Memory B cell (primary cell): ENCODE measurements at regions not wholly inside any gene's neighbourhood (a gene's known extent, or its start where the extent isn't known, plus 50 kb on each side); places are given as distances from the start of the nearest gene placed in this dataset.

Source experiments
- ATAC-seq: fragments of 150-1000 bp; cut with Tn5 transposase; 2 replicates; pipeline ENCODE4 v1.10.0; 2021; ENCODE audit warnings: low read depth, mild to moderate bottlenecking, moderate library complexity
- DNase-seq, 2 donors: peaks; one replicate each; pipeline ENCODE4 v3.0.0; 2022; ENCODE audit warnings: low spot score in 2 of 2
- H3K27ac Mint-ChIP-seq: one replicate; pipeline ENCODE4 v1.8.0; 2022; ENCODE audit warnings: mild to moderate bottlenecking, moderate library complexity, mixed read lengths
- H3K27me3 Mint-ChIP-seq: one replicate; pipeline ENCODE4 v1.8.0; 2022; ENCODE audit warnings: mixed read lengths
- H3K36me3 Mint-ChIP-seq: one replicate; pipeline ENCODE4 v1.8.0; 2022; ENCODE audit warnings: mild to moderate bottlenecking, mixed read lengths
- H3K4me1 Mint-ChIP-seq: one replicate; pipeline ENCODE4 v1.8.0; 2022; ENCODE audit warnings: mixed read lengths
- H3K4me3 Mint-ChIP-seq: one replicate; pipeline ENCODE4 v1.8.0; 2022; ENCODE audit warnings: mild to moderate bottlenecking, moderate library complexity, mixed read lengths
- H3K9me3 Mint-ChIP-seq: one replicate; pipeline ENCODE4 v1.8.0; 2022; ENCODE audit warnings: mixed read lengths

GRCh38 chr12:88925454-88925853 is 345.2 kb upstream of the KITLG start:
- Mint-ChIP-seq H3K4me1 (no peaks in the 10 kb centered on the region), H3K9me3 (no peaks in the 10 kb centered on the region), H3K4me3 (no peak overlapping the region), H3K36me3 (no peaks in the 10 kb centered on the region), H3K27ac (no peak overlapping the region), H3K27me3 (no peaks in the 10 kb centered on the region)
- no peak for DNase-seq
- ATAC-seq, result no peak

GRCh38 chr12:88924162-88924561 is 343.9 kb upstream of the KITLG start:
- H3K4me3 Mint-ChIP-seq, result no peak overlapping the region
- no peaks in the 10 kb centered on the region for H3K4me1 Mint-ChIP-seq
- DNase-seq (no peak), ATAC-seq (no peak)
- H3K27me3 Mint-ChIP-seq, result peaks cover 1% of the 10 kb centered on the region
- peaks cover 2% of the 10 kb centered on the region for H3K9me3 Mint-ChIP-seq
- no peak overlapping the region for H3K27ac Mint-ChIP-seq
- no peaks in the 10 kb centered on the region for H3K36me3 Mint-ChIP-seq

GRCh38 chr12:88923631-88924030 is 343.4 kb upstream of the KITLG start:
- H3K36me3 Mint-ChIP-seq, result no peaks in the 10 kb centered on the region
- H3K27ac Mint-ChIP-seq, result no peak overlapping the region
- DNase-seq (no peak), ATAC-seq (no peak)
- peaks cover 1% of the 10 kb centered on the region for H3K27me3 Mint-ChIP-seq
- no peaks in the 10 kb centered on the region for H3K4me1 Mint-ChIP-seq
- no peak overlapping the region for H3K4me3 Mint-ChIP-seq
- peaks cover 2% of the 10 kb centered on the region for H3K9me3 Mint-ChIP-seq

GRCh38 chr12:88922816-88923215 is 342.5 kb upstream of the KITLG start:
- peaks cover 2% of the 10 kb centered on the region for H3K9me3 Mint-ChIP-seq
- no peaks in the 10 kb centered on the region for H3K4me1 Mint-ChIP-seq
- no peak for ATAC-seq
- peaks cover 1% of the 10 kb centered on the region for H3K27me3 Mint-ChIP-seq
- no peak overlapping the region for H3K27ac Mint-ChIP-seq
- H3K4me3 Mint-ChIP-seq, result no peak overlapping the region
- DNase-seq, result no peak
- no peaks in the 10 kb centered on the region for H3K36me3 Mint-ChIP-seq

- no peaks in the 10 kb centered on the region for H3K36me3 Mint-ChIP-seq
- H3K4me3 Mint-ChIP-seq, result no peak overlapping the region
- no peaks in the 10 kb centered on the region for H3K4me1 Mint-ChIP-seq
- no peak overlapping the region for H3K27ac Mint-ChIP-seq
- ATAC-seq (no peak), DNase-seq (no peak)
- H3K9me3 Mint-ChIP-seq, result peaks cover 2% of the 10 kb centered on the region
- H3K27me3 Mint-ChIP-seq, result peaks cover 1% of the 10 kb centered on the region
Observed at GRCh38 chr12:88921890-88922532, 341.7 kb upstream of the KITLG start.

- no peaks in the 10 kb centered on the region for H3K36me3 Mint-ChIP-seq
- peaks cover 2% of the 10 kb centered on the region for H3K9me3 Mint-ChIP-seq
- no peak overlapping the region for H3K27ac Mint-ChIP-seq
- no peak overlapping the region for H3K4me3 Mint-ChIP-seq
- H3K4me1 Mint-ChIP-seq, result no peaks in the 10 kb centered on the region
- ATAC-seq (no peak), DNase-seq (no peak)
- peaks cover 1% of the 10 kb centered on the region for H3K27me3 Mint-ChIP-seq
Observed at GRCh38 chr12:88921434-88921833, 341.2 kb upstream of the KITLG start.

- Mint-ChIP-seq H3K27me3 (peaks cover 1% of the 10 kb centered on the region), H3K36me3 (no peaks in the 10 kb centered on the region), H3K4me3 (no peak overlapping the region), H3K27ac (no peak overlapping the region), H3K9me3 (peaks cover 10% of the 10 kb centered on the region), H3K4me1 (no peaks in the 10 kb centered on the region)
- DNase-seq, result no peak
- ATAC-seq, result no peak
Observed at GRCh38 chr12:88918161-88918560, 337.9 kb upstream of the KITLG start.

- peaks cover 13% of the 10 kb centered on the region for H3K9me3 Mint-ChIP-seq
- H3K4me1 Mint-ChIP-seq, result no peaks in the 10 kb centered on the region
- ATAC-seq, result no peak
- no peaks in the 10 kb centered on the region for H3K36me3 Mint-ChIP-seq
- peaks cover 1% of the 10 kb centered on the region for H3K27me3 Mint-ChIP-seq
- no peak overlapping the region for H3K27ac Mint-ChIP-seq
- no peak for DNase-seq
- H3K4me3 Mint-ChIP-seq, result no peak overlapping the region
Observed at GRCh38 chr12:88914967-88915366, 334.7 kb upstream of the KITLG start.

GRCh38 chr12:88909510-88909909 is 329.2 kb upstream of the KITLG start:
- no peak for ATAC-seq
- Mint-ChIP-seq H3K4me3 (no peak overlapping the region), H3K27me3 (peaks cover 1% of the 10 kb centered on the region), H3K36me3 (no peaks in the 10 kb centered on the region), H3K4me1 (no peaks in the 10 kb centered on the region), H3K27ac (no peak overlapping the region), H3K9me3 (peaks cover 16% of the 10 kb centered on the region)
- DNase-seq, result no peak

- Mint-ChIP-seq H3K27me3 (peaks cover 1% of the 10 kb centered on the region), H3K9me3 (peaks cover 12% of the 10 kb centered on the region), H3K36me3 (no peaks in the 10 kb centered on the region), H3K27ac (no peak overlapping the region), H3K4me3 (no peak overlapping the region), H3K4me1 (no peaks in the 10 kb centered on the region)
- no peak for ATAC-seq
- DNase-seq, result no peak
Observed at GRCh38 chr12:88908345-88908744, 328.1 kb upstream of the KITLG start.

- DNase-seq (no peak), ATAC-seq (no peak)
- no peaks in the 10 kb centered on the region for H3K4me1 Mint-ChIP-seq
- no peak overlapping the region for H3K27ac Mint-ChIP-seq
- H3K4me3 Mint-ChIP-seq, result no peak overlapping the region
- H3K9me3 Mint-ChIP-seq, result peaks cover 9% of the 10 kb centered on the region
- H3K27me3 Mint-ChIP-seq, result peaks cover 1% of the 10 kb centered on the region
- H3K36me3 Mint-ChIP-seq, result no peaks in the 10 kb centered on the region
Observed at GRCh38 chr12:88904705-88905104, 324.4 kb upstream of the KITLG start.

- Mint-ChIP-seq H3K27me3 (peaks cover 1% of the 10 kb centered on the region), H3K27ac (no peak overlapping the region), H3K4me1 (peaks cover 2% of the 10 kb centered on the region), H3K4me3 (no peak overlapping the region), H3K9me3 (peaks cover 6% of the 10 kb centered on the region), H3K36me3 (no peaks in the 10 kb centered on the region)
- ATAC-seq (no peak), DNase-seq (no peak)
Observed at GRCh38 chr12:88903333-88903732, 323.1 kb upstream of the KITLG start.

- no peaks in the 10 kb centered on the region for H3K27me3 Mint-ChIP-seq
- ATAC-seq, result no peak
- H3K4me1 Mint-ChIP-seq, result peaks cover 2% of the 10 kb centered on the region
- H3K9me3 Mint-ChIP-seq, result no peaks in the 10 kb centered on the region
- no peak overlapping the region for H3K4me3 Mint-ChIP-seq
- no peak overlapping the region for H3K27ac Mint-ChIP-seq
- DNase-seq, result no peak
- no peaks in the 10 kb centered on the region for H3K36me3 Mint-ChIP-seq
Observed at GRCh38 chr12:88897723-88898122, 317.5 kb upstream of the KITLG start.

- Mint-ChIP-seq H3K4me1 (peaks cover 2% of the 10 kb centered on the region), H3K9me3 (no peaks in the 10 kb centered on the region), H3K27ac (no peak overlapping the region), H3K36me3 (no peaks in the 10 kb centered on the region), H3K27me3 (no peaks in the 10 kb centered on the region), H3K4me3 (no peak overlapping the region)
- DNase-seq (no peak), ATAC-seq (no peak)
Observed at GRCh38 chr12:88896958-88897357, 316.7 kb upstream of the KITLG start.

GRCh38 chr12:88895634-88896033 is 315.4 kb upstream of the KITLG start:
- Mint-ChIP-seq H3K27me3 (peaks cover 2% of the 10 kb centered on the region), H3K9me3 (peaks cover 2% of the 10 kb centered on the region), H3K36me3 (no peaks in the 10 kb centered on the region), H3K27ac (no peak overlapping the region), H3K4me3 (no peak overlapping the region), H3K4me1 (peaks cover 2% of the 10 kb centered on the region)
- ATAC-seq, result no peak
- DNase-seq, result no peak
